ENCODE measurements at regions not wholly inside any gene's neighbourhood (a gene's known extent, or its start where the extent isn't known, plus 50 kb on each side); places are given as distances from the start of the nearest gene placed in this dataset.

DNA sequence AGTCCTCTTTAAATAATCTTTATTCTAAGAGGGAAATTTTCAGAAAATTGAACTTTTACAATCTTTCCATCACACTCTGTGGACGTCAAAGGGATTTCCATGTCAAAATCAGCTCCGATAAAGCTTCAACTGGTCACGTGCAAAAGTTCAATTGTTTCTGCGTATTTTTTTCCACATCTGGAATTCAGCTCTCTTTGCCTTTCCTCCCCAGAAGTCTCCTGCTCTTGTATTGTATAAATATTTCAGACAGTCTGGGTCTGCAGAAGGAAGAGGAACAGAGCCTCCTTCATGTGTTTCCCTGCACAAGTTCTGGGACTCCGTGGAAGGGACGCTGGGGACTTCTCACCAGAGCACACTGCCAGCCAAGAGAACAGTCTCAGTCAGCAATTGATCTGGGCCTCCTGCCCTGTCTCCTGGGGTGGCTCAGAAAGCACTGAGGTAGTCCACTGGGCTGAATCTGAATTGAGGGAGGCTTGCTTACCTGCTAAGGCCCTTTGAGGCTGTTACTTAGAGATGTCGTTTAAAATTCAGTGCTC lies 251.5 kb downstream of the TFCP2L1 start:
- no peak for DNase-seq

DNA sequence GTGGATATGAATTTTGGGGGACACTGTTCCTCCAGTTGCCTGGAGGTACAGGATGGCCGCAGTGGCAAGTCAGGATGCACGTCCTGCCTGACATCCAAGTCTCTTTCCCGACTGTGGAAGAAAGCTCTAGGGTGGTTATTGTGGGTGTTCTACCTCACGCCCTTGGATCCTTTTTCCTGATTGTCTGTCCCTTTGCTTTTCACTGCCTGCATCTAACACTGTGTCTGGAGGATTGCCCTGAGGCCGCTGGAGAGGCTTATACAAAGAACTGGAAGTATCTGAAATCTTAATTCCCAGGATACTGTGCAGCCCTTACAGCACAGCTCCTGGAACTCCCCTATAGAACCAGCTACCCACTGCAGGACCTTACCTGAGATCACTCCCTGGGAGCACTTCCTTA lies 250.5 kb downstream of the TFCP2L1 start:
- no peak for DNase-seq

GRCh38 chr2:121036226-121036692 lies 248.7 kb downstream of the TFCP2L1 start:
- no peak for DNase-seq

DNA sequence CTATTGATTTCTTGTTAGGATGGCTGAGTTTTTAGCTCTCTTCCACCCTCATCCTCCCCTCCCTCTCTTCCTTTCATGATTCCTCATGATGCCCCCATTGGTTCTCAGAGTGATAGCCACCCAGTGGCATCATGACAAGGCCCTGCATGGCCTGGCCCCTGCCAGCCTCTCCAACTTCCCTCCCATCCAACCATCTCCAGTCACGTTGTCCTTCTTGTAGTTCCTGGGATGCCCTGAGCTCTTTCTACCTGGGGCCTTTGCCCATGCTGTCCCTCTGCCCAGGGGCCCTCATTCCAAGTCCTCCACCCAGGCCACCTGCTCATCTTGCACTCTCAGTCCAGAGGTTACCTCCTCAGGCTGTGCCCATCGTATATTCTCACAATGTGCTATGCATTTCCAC lies 247.5 kb downstream of the TFCP2L1 start:
- no peak for DNase-seq

GRCh38 chr2:121038031-121038430 lies 247.0 kb downstream of the TFCP2L1 start:
- no peak for DNase-seq

DNA sequence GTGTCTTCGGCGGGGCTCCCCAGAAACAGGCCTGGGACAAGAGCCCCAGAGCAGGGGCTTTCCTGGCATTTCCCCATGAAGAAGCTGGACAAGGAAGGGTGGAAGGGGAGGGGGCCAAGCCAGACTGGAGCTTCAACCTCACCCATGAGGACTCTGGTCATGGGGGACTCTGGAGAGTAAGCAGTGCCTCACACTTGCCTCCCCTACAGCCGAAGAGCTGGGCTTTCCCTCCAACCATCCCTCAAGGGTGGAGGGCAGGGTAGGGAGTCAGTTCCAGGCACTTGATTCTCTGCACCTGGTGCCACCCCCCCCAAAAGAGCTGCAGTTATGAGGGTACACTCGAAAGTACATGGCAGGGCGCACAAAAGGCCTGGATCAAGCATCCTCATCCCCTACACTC lies 246.6 kb downstream of the TFCP2L1 start:
- no peak for DNase-seq

DNA sequence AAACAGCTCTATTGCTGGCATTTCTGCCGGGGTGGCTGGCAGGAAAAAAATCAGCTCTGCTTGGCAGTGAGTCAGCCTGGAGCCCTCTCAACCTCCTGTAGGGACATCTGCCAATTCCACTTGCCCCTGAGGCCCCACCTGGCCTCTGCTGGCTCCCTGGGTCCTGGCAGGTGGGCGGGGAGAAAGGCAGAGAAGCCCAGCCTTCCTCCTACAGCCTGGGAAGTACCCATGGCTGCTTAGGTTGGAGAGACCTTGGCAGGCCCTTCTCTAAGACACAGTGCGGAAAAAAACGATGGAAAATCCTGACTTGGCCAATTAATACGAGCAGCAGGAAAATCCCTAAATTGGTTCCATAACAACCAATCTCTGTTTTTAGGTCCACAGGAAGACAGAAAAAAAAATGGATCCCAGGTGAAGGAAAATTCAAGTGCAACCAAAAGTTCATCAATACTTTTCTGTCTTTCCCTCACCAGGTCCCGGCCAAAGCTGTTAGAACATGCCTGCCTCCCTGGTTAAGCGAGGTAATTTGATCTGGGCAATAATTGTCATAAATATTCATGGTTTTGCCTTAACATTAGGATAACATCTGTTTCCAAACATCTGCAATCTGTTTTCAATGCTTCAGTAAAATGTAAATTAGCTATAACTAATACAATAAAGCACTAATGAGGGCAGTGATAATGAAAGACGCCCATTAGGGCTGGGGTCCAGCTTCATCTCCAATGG lies 245.9 kb downstream of the TFCP2L1 start:
- no peak for DNase-seq

DNA sequence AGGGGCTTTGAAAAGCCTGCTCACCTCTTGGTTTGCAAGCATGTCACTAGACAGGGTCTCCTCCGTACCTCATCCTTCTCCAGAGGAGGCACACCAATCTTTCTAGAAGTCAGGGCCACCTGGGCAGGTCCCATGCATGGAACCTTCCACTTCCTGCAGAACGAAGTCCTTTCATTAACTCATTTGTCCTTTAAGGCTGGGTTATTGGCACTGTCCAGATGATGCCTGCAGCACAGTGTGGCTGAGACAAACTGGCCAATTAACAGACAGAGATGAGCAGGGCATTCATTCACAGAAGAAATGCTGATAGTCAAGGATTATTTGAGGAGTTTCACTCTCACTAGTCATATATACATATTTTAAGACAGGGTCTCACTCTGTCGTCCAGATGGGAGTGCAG lies 245.3 kb downstream of the TFCP2L1 start:
- no peak for DNase-seq

GRCh38 chr2:121041516-121041915 lies 243.5 kb downstream of the TFCP2L1 start:
- DNase-seq = no peak

DNA sequence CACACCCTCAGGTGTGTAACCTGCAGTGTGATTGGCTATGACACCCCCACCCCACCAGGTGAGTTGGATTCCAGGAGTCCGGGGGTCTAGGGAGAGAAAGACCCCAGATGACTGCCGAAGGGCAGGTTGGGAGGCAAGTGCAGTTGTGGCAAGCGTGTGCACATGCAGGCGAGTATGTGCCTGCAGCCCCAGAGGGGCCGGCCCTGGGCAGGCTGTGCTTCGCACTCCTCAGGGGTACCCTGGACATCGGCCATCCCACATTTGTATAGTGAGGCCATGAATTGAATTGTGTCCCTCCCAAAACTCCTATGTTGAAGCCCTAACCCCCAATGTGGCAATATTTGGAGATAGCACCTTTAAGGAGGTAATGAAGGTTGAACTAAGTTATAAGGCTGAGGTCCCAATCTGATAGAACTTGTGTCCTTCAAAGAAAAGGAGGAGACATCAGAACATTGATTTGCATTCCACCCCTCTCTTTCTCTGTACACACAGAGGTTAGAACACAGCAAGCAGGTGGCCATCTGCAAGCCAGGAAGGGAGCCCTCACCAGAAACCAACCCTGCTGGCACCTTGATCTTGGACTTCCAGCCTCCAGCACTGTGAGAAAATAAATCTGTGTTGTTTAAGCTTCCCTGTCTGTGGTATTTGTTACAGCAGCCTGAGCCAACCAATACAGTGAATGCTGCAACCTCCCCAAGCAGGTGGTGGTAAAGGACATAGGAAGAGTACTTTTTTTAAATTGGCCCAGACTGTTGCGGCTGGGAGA lies 241.8 kb downstream of the TFCP2L1 start:
- no peak for DNase-seq

GRCh38 chr2:121043827-121044222 lies 241.2 kb downstream of the TFCP2L1 start:
- DNase-seq = no peak

DNA sequence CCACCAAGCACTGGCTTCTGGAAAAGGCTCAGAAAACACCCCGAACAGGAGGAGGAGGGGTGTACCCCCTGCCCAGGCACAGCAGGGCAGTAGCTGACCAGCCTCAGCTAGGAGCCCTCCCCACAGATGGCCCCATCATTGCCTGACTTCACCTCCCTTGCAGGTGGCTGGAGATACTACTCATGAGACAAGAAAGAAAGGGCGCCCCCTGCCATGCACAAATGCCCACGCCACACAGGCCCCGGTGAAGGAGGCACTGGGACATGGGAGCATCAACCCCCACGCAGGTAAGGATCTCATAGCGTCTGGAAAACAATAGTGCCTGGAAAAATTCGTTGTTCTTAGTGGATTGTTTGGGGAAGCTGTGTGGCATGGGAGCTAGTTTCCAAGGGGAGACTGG lies 240.6 kb downstream of the TFCP2L1 start:
- DNase-seq = no peak

DNA sequence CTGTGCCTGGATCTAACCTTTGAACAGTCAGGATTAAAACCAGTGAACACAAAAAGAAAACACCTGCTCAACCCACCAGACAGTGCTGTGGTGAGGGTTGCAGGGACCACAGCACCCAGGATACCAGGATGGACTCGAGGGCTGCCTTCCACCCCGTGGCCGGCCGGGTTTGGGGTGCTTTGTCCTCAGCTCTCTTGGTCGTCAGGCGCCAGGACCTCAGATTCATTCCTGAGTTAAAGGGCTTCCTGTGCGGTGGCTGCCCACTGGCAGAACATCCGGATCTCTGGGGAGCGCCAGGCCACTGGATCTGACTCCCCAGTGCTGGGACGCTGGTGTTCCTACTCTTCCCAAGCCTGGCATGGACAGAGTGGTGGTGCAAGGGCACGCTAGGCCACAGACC lies 239.8 kb downstream of the TFCP2L1 start:
- no peak for DNase-seq

DNA sequence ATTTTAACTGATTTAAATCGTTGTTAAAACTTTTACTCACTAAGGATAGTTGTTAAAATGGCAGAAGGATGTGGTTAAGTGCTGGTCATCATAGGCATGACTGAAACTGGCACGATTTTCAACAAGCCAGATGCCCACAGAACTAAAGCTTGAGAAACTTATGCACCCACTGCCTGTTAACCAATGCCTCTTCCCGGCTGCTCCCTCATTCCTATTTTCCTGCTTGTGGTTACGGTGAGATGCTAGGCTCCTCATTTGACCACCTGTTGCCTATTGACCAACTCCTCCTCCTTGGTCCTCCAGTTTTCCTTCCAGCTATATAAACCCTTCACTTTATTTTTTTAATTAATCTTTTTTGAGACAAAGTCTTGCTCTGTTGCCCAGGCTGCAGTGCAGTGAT lies 238.7 kb downstream of the TFCP2L1 start:
- DNase-seq = no peak

DNA sequence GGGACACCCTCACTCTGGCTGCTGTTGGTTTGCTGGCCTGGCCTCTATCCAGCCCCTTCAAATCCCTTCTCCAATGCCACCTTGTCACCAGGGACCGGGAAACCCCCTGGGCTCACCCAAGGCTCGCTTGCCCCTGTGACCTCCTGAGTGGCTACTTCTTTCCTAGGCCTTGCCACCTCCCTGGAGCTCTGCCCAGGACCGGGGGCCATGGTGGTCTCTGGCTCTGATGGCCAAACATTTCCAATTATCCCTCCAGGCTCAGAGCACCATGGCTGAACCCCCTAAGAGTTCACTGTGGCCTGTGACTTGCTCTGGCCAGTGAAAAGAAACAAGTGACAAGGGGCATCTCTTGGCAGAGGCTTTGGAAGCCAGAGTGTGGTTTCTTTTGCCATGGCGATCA lies 237.6 kb downstream of the TFCP2L1 start:
- no peak for DNase-seq

DNA sequence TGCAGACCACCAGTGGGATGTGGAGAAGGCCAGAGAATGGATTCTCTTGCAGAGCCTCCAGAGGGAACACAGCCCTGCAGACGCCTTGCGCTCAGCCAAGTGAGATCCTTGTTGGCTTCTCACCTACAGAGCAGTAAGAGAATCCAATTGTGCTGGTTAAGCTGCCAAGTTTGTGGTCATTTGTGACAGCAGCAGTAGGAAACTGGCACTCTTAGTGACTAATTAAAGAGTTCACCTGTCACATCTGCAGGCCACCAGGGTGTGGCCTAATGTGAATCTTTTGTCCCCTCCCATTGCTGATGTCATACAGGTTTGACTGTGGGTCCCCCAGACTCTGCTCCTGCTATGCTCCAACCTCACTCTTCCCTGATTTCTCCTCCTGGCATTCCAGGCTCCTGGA lies 235.9 kb downstream of the TFCP2L1 start:
- no peak for DNase-seq

GRCh38 chr2:121049950-121050585 lies 234.9 kb downstream of the TFCP2L1 start:
- DNase-seq = no peak

- DNase-seq = no peak
Observed at GRCh38 chr2:121051311-121051710, 233.7 kb downstream of the TFCP2L1 start.

GRCh38 chr2:121052023-121052422 lies 233.0 kb downstream of the TFCP2L1 start:
- DNase-seq = no peak

DNA sequence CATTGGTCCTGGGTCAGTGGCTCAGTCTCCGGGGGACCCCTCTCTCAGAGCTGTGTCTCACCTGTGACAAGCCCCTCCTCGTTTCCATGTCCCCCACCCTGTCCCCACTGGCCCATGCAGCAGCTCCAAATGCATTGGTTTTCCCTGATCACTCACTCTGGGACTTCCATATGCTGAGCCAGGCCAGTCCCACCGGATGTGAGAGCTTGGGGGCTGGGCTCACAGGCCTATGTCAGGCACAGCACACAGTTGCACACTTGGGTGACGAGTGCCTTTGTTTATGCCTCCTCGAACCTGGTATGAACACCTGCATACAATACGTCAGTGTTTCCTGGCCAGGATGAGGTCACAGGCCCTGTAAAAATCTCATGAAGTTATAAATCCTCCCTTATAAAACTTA lies 232.5 kb downstream of the TFCP2L1 start:
- no peak for DNase-seq

- DNase-seq = no peak
Observed at GRCh38 chr2:121055088-121055487, 229.9 kb downstream of the TFCP2L1 start.

DNA sequence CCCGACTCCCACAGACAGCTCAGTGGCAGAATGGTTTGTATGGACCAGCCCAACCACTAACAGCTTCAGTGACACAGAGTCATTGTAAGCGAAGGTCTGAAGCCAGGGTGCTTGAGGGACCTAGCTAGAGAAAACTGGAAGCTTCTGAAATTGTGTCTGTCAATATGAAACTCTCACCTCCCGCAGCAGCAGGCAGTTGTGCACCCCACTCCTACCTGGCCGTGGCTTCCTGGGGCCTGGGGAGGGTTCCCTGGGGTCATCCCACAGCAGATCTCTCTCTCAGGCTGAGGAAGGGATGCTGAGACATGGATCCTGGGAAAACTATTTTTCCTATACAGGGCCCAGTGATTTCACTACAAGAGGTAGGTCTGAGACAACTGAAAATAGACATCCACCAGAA lies 229.5 kb downstream of the TFCP2L1 start:
- no peak for DNase-seq

- no peak for DNase-seq
Observed at GRCh38 chr2:121058852-121059558, 226.0 kb downstream of the TFCP2L1 start.
